Fibroblast of villous mesenchyme (primary cell): ENCODE measurements at regions not wholly inside any gene's neighbourhood (a gene's known extent, or its start where the extent isn't known, plus 50 kb on each side); places are given as distances from the start of the nearest gene placed in this dataset.

Source experiments
- DNase-seq: peaks from one replicate; pipeline ENCODE4 v3.0.0-alpha.2; 2010; ENCODE audit warnings: low read depth
- H3K4me3 ChIP-seq: 2 replicates; pipeline ENCODE4 v1.5.1; 2011; ENCODE audit warnings: low read depth, mild to moderate bottlenecking, low read length
- TF ChIP-seq, protein P1 (sequence below): IDR thresholded peaks from 2 replicates; pipeline ENCODE4 v1.5.1; 2012; ENCODE audit warnings: low read depth, mild to moderate bottlenecking, low read length; ENCODE audit not compliant: insufficient read depth

DNA sequence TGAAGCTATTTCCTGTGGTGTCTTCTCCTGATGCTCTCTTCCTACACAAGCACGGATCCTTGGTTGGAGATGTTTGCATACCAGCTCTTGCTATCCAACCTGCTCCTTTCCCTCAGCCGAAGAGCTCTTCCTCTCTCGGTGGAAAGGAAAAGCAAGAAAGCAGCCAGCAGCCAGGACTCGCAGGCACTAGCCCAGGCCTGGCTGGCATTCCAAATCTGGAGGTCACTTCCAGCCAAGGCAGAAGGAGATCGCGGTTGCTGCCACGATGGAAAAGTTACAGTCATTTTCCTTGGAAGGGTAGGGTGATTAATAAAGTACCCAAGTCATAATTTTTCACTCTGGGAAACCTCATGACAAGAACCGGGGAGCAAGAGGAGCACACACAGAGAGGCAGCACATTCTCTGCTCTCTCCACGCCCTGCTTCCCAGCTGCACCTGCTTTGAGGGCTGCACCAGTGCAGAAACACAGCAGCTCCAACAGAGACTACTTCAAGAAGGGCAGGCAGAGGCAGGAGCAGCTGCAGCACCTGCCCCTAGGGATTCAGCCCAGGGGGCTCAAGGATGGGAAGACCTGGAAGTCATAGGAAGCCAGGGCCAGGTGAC, 399.3 kb downstream of the CADM1 start:
- DNase-seq = no peak
- TF ChIP-seq, protein P1, sequence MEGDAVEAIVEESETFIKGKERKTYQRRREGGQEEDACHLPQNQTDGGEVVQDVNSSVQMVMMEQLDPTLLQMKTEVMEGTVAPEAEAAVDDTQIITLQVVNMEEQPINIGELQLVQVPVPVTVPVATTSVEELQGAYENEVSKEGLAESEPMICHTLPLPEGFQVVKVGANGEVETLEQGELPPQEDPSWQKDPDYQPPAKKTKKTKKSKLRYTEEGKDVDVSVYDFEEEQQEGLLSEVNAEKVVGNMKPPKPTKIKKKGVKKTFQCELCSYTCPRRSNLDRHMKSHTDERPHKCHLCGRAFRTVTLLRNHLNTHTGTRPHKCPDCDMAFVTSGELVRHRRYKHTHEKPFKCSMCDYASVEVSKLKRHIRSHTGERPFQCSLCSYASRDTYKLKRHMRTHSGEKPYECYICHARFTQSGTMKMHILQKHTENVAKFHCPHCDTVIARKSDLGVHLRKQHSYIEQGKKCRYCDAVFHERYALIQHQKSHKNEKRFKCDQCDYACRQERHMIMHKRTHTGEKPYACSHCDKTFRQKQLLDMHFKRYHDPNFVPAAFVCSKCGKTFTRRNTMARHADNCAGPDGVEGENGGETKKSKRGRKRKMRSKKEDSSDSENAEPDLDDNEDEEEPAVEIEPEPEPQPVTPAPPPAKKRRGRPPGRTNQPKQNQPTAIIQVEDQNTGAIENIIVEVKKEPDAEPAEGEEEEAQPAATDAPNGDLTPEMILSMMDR = no peak
- H3K4me3 ChIP-seq = no peak overlapping the region

DNA sequence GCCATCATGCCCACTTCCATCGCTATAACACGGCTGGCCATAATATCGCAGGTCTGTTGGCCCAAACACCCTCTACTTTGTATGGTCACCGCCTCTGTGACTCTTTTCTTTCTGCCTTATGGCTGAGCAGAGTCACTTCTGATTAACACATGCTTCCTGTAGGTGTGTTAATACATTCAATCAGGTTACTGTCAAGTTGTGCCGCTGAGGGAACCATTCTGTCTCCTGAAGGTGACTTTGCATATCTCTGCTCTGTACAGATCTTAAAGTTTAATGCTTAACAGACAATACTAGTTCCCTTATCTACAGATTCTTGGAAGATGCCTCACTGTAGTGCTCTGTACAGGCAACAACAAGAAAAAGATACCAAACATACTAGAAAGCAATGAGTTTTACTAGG, 393.1 kb downstream of the CADM1 start:
- no peak overlapping the region for H3K4me3 ChIP-seq
- DNase-seq = no peak
- TF ChIP-seq, protein P1 = no peak

DNA sequence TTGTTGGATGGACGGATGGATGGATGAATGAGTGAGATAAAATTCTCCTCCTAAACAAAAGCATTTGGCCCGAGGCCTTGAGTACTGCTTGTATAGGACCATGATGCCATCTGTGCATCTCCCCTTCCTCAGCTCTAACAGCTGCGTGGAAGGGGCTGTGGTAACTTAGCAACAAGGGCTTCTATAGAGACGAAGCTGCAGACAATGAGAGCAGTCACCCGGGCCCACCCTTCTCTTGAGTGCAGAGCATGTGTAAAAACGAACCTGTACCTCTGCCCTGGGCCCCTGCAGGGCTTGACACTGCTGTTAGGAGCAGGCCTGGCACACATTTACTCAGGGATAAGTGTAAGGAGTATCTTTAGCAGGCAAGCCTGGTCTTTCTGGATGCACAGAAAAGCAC, 391.5 kb downstream of the CADM1 start:
- TF ChIP-seq, protein P1 = no peak

DNA sequence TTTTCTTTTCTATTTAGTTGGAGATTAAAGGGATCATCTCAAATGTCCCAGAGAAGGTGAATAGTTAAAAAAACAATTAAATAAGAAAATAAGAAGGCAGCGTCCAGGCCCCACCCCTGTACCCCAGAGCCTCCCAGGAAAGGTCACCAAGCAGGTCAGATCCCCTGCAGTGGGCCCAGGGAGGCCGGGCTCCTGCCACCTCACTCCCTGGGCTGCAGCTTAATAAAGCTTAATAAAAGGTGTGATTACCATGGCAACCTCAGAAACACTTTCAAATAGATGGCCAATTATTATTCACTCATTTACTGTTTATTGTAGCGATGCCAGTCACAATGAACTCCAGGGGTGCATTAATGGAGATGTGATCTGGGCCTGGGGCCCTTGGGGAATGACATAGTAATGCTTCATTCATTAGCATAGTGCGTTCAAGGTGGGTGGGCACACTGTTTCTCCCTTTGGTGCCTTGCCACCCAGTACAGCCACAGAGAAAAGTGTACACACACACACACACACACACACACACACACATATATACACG, 386.2 kb downstream of the CADM1 start:
- no peak overlapping the region for H3K4me3 ChIP-seq
- no peak for DNase-seq
- TF ChIP-seq, protein P1 = no peak

More for the DNA sequence above, 391.5 kb downstream of the CADM1 start:
- no peak for DNase-seq
- no peak overlapping the region for H3K4me3 ChIP-seq

DNA sequence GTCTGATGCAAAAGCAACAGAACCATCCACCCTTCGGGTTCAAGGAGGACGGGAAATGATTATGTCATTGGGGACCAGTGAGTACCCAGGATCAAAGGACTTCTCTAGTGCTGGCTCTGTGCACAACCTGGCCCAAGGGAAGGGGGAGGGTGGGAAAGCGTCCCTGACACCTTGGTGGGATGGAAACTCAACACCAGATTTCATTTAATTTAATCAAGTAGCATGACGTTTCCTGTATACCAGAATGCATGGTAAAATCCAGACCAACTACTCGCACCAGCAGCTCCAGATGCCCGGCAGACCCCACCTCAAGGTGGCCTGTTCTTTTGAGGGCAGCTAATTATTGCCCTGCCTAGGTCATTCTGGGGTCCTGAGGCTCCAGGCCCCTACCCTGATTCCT, 385.1 kb downstream of the CADM1 start:
- TF ChIP-seq, protein P1 = no peak
- DNase-seq = no peak
- H3K4me3 ChIP-seq = no peak overlapping the region
